Activated B cell treated with CpG ODN at 0.5 μM for 24 hours (primary cell): ENCODE measurements at regions not wholly inside any gene's neighbourhood (a gene's known extent, or its start where the extent isn't known, plus 50 kb on each side); places are given as distances from the start of the nearest gene placed in this dataset.

Experiments
- ATAC-seq: fragments of 200-7000 bp; cut with Tn5 transposase; one replicate; pipeline ENCODE4 v1.10.0; 2021; ENCODE audit warnings: low read depth, mild to moderate bottlenecking, moderate library complexity
- CTCF ChIA-PET: fragments of 350-600 bp; sonication (Branson Sonifier 250); formaldehyde crosslinking; loops from one replicate; lab custom pipeline; 2021; ENCODE audit warnings: antibody characterized with exemption; lab: Charles Lee
- POLR2A ChIA-PET: fragments of 350-600 bp; sonication (Branson Sonifier 250); formaldehyde crosslinking; loops from one replicate; lab custom pipeline; 2021; ENCODE audit warnings: antibody characterized with exemption; lab: Charles Lee
- DNase-seq: peaks from one replicate; pipeline ENCODE4 v3.0.0; 2022
- H3K27ac Mint-ChIP-seq: one replicate; pipeline ENCODE4 v1.8.0; 2020; ENCODE audit warnings: mixed read lengths
- H3K27me3 Mint-ChIP-seq: one replicate; pipeline ENCODE4 v1.8.0; 2021; ENCODE audit warnings: mixed read lengths
- H3K36me3 Mint-ChIP-seq: one replicate; pipeline ENCODE4 v1.8.0; 2021; ENCODE audit warnings: low read depth, mixed read lengths
- H3K4me1 Mint-ChIP-seq: one replicate; pipeline ENCODE4 v1.8.0; 2021; ENCODE audit warnings: mixed read lengths
- H3K4me3 Mint-ChIP-seq: one replicate; pipeline ENCODE4 v1.8.0; 2020; ENCODE audit warnings: mild to moderate bottlenecking, mixed read lengths
- H3K9me3 Mint-ChIP-seq: one replicate; pipeline ENCODE4 v1.8.0; 2020; ENCODE audit warnings: mixed read lengths
- intact Hi-C: fragments of 100-400 bp; cut with micrococcal nuclease; formaldehyde crosslinking; loops from one replicate; pipeline ENCODE4 v1.15.1; 2024
- TF ChIP-seq, protein P1 (sequence below): fragments of 200-600 bp; IDR thresholded peaks from one replicate; pipeline ENCODE4 v1.8.0; 2022; ENCODE audit warnings: antibody characterized with exemption, mild to moderate bottlenecking

DNA sequence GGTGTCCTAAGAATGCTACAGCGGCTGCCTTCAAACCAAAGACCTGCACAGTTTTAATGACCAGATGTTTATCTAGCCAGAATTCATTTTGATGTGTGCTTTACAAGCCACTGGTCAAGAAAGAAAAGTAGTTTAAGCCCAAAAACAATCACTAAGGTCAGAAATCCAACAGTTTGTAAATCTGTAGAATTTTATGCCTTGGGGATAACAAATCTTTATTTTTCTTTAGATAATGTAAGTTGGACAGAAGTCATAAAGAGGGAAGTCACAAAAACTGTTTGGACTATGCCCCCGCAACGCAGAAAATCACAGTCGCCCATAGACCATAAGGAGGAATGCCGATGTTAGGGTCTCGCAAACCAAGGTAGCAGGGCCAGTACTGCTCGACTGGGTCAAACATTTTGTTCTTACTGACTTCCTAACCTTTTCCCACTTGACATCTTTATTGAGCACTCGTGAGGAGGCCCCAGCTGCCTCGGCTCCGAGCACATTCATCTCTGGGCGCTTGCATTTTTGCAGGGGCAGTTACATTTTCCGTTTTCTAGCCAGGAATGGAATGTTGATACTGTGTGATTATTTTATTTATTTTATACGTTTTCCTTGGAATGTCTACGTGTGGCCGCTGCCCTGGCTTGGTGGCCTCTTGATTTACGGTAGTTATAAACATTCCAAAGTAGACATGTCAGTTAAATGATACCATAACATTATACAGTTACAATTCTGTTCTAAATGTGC, 56.7 kb upstream of the APCDD1L start:
- Mint-ChIP-seq H3K27ac (no peak overlapping the region), H3K36me3 (no peaks in the 10 kb centered on the region), H3K27me3 (peaks cover 29% of the 10 kb centered on the region), H3K4me1 (no peaks in the 10 kb centered on the region), H3K9me3 (no peaks in the 10 kb centered on the region), H3K4me3 (no peak overlapping the region)
- TF ChIP-seq, protein P1, sequence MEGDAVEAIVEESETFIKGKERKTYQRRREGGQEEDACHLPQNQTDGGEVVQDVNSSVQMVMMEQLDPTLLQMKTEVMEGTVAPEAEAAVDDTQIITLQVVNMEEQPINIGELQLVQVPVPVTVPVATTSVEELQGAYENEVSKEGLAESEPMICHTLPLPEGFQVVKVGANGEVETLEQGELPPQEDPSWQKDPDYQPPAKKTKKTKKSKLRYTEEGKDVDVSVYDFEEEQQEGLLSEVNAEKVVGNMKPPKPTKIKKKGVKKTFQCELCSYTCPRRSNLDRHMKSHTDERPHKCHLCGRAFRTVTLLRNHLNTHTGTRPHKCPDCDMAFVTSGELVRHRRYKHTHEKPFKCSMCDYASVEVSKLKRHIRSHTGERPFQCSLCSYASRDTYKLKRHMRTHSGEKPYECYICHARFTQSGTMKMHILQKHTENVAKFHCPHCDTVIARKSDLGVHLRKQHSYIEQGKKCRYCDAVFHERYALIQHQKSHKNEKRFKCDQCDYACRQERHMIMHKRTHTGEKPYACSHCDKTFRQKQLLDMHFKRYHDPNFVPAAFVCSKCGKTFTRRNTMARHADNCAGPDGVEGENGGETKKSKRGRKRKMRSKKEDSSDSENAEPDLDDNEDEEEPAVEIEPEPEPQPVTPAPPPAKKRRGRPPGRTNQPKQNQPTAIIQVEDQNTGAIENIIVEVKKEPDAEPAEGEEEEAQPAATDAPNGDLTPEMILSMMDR, result no peak
- POLR2A ChIA-PET, result no interaction called here
- DNase-seq, result no peak
- no peak for ATAC-seq
- intact Hi-C loops, result no loop called here
- CTCF ChIA-PET, result no interaction called here

DNA sequence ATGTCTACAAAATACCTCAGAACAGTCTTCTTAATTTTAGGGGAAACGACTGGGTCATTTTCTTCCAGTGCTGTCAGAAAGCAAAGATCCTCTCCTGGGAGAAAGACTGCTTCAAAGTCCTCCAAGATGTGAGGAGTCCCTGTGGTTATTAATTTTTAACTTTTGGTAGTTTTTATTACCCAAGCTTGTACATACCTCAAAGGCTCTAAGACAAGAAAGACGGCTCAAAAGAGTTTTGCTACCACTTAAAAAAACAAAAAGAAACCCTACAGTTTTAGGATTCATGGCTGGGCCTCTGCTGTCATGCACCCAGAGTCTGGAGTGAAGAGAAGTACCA, 56.1 kb upstream of the APCDD1L start:
- no peaks in the 10 kb centered on the region for H3K4me1 Mint-ChIP-seq
- no peak for ATAC-seq
- no peaks in the 10 kb centered on the region for H3K9me3 Mint-ChIP-seq
- intact Hi-C loops, result no loop called here
- no peak overlapping the region for H3K27ac Mint-ChIP-seq
- H3K36me3 Mint-ChIP-seq, result no peaks in the 10 kb centered on the region
- peaks cover 31% of the 10 kb centered on the region for H3K27me3 Mint-ChIP-seq
- TF ChIP-seq, protein P1, result no peak
- no peak overlapping the region for H3K4me3 Mint-ChIP-seq
- ChIA-PET POLR2A (no interaction called here), CTCF (no interaction called here)
- DNase-seq, result no peak

DNA sequence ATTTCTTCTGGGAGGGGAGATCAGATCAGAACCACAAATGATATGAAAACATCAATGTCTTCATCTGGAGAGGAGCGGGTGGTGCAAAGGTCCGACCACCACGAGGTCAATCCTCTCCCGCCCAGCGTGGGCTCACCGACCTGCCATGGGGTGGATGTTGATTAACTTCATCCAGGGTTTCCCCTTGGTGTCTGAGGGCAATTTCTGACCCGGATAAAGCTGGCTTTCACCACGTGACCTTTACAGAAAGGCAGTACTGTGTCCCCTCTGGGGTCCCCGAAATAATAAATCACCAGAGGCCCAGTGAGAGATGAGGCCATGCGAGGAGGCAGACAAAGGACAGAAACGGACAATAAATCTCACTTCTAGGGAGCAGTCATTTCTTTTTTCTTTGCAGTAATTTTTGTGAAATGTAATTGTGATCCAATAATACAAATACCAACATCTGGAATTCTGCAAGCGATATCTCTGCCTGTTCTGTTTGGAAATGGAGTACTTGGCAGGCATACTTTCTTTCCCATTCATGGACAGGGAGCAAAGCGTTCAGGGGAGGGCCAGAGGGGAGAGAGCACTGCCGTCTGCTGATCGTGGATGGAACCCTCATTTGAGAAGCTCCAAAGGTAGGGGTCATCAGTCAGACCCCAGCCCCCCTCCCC, 55.1 kb upstream of the APCDD1L start:
- Mint-ChIP-seq H3K9me3 (no peaks in the 10 kb centered on the region), H3K27ac (no peak overlapping the region), H3K27me3 (peaks cover 27% of the 10 kb centered on the region), H3K4me1 (no peaks in the 10 kb centered on the region), H3K4me3 (no peak overlapping the region), H3K36me3 (no peaks in the 10 kb centered on the region)
- DNase-seq (no peak), ATAC-seq (no peak)
- ChIA-PET POLR2A (no interaction called here), CTCF (no interaction called here)
- intact Hi-C loops, result no loop called here
- TF ChIP-seq, protein P1, result no peak

DNA sequence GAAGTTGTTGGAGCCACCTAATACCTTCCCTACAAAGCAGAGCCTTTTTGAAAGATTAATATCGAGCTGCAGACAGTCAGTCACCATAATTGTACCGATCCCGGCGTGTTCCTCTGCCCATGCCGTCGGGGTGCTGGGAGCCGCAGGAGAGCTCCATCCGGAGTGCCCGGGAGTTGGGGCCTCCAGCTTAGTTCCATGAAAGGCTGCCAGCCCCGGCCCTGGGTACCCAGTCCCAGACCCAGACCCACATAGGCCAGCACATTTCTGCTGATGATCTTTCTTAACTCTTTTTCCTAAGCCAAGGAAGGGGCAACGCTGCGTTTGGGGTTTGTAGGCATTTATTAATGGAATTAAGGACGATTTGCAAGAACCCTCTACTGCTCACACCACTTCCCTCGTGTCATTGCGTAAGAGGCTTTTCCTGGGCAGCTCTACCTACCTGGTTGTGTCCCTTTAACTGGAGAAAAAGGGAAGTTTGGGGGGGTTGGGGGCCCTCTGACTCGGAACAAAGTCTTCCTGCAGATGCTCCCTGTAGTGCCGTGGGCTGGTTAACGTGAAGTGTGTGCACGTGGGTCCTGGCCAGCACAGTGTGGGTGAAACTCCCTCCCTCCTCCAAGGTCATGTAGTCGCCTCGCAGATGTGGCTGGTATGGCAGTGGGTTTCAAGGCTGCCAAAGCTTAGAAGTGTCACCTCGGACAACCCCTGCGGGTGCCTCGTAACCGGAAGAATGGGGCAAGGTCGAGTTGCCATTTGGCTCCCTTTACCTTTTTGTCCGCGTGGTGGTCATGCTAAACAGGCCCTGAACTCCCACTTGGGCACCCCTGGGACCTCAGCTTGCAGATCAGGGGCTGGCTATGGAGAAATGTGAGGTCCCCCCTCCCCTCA, 54.3 kb upstream of the APCDD1L start:
- ChIA-PET POLR2A (no interaction called here), CTCF (no interaction called here)
- Mint-ChIP-seq H3K27me3 (peaks cover 27% of the 10 kb centered on the region), H3K27ac (no peak overlapping the region), H3K36me3 (no peaks in the 10 kb centered on the region), H3K4me1 (no peaks in the 10 kb centered on the region), H3K4me3 (no peak overlapping the region), H3K9me3 (peaks cover under 1% of the 10 kb centered on the region)
- no peak for DNase-seq
- no peak for ATAC-seq
- TF ChIP-seq, protein P1, result no peak
- intact Hi-C loops, result no loop called here
